ENCODE measurements at regions not wholly inside any gene's neighbourhood (a gene's known extent, or its start where the extent isn't known, plus 50 kb on each side); places are given as distances from the start of the nearest gene placed in this dataset.

DNA sequence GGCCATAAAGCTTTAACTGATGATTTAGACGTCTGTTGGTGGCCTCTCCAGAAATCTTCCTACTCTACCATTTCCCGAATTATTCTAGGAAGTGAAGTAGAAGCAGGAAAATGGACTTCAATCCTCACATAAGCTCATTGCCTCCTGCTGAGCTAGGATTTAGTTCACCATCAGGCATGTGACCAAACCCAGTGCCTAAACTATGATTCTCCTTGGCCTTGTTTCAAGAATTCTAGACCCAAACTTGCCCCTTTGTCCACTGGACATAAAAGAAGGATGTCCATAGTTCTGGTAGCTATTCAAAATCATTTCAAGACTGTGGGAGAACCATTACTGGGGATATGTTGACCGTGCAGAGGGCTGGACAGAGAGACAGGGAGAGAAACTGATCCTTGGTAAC, 105.8 kb downstream of the C12orf50 start:
- H3K4me3 ChIP-seq, result no peak overlapping the region
- intact Hi-C loops (cut with DNase I), result no loop called here
- no peak overlapping the region for H3K27ac ChIP-seq
- H3K36me3 ChIP-seq, result no peaks in the 10 kb centered on the region
- no peaks in the 10 kb centered on the region for H3K27me3 ChIP-seq
- DNase-seq (no peak), ATAC-seq (no peak)
- H3K4me1 ChIP-seq, result no peaks in the 10 kb centered on the region
- H3K9me3 ChIP-seq, result no peaks in the 10 kb centered on the region
- no peak for TF ChIP-seq POLR2A (IDR thresholded peaks at IDR 0.05)
- TF ChIP-seq, protein P1, sequence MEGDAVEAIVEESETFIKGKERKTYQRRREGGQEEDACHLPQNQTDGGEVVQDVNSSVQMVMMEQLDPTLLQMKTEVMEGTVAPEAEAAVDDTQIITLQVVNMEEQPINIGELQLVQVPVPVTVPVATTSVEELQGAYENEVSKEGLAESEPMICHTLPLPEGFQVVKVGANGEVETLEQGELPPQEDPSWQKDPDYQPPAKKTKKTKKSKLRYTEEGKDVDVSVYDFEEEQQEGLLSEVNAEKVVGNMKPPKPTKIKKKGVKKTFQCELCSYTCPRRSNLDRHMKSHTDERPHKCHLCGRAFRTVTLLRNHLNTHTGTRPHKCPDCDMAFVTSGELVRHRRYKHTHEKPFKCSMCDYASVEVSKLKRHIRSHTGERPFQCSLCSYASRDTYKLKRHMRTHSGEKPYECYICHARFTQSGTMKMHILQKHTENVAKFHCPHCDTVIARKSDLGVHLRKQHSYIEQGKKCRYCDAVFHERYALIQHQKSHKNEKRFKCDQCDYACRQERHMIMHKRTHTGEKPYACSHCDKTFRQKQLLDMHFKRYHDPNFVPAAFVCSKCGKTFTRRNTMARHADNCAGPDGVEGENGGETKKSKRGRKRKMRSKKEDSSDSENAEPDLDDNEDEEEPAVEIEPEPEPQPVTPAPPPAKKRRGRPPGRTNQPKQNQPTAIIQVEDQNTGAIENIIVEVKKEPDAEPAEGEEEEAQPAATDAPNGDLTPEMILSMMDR (IDR thresholded peaks at IDR 0.05), result no peak
- 42% methylated on average over 3 of the region's 3 CpGs for WGBS (ENCODE audit: insufficient coverage, low coverage, low lambda C conversion rate, missing lambda C conversion rate)

DNA sequence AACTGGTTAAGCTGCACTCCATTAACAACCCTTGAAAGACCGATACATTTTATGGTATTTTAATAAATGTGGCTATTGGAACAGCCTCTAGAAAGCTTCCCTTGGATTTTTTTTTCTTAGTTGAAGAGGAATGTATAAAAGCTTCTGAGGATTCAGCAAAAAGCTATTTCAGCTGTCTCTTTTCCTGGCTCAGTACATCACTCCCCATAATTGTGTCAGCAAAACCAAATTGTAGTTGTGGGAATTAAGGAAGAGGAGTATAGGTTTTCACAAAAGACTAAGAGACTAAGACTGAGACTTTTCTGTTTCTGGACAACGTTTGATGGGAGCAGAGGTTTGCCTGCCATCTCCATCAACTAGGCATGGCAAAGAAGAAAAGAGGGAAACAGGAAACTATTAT, 106.5 kb downstream of the C12orf50 start:
- no peaks in the 10 kb centered on the region for H3K9me3 ChIP-seq
- no peaks in the 10 kb centered on the region for H3K27me3 ChIP-seq
- no peak overlapping the region for H3K4me3 ChIP-seq
- DNase-seq (no peak), ATAC-seq (no peak)
- no peaks in the 10 kb centered on the region for H3K36me3 ChIP-seq
- intact Hi-C loops (cut with DNase I), result no loop called here
- TF ChIP-seq, protein P1 (IDR thresholded peaks at IDR 0.05), result no peak
- H3K4me1 ChIP-seq, result no peaks in the 10 kb centered on the region
- no peak overlapping the region for H3K27ac ChIP-seq
- WGBS (ENCODE audit: insufficient coverage, low coverage, low lambda C conversion rate, missing lambda C conversion rate), result 45% methylated on average over 2 of the region's 2 CpGs

DNA sequence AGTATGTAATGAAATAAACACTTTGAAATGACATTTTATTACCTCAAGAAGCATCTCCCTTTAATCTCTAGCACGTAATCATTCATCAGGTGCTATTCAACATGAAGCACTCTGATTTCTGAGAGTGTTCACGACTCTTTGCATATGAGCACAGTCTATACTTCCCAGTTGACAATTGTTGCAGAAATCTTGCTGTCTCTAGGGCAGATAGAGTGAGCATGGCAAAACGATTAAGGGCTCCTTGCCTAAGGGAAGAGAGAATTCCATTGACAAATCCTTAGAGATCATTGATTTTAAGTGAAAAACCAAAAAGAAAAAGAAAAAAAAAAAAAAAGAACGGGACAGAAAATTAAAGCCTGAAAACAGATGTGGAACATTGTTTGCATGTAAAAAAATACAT, 107.6 kb downstream of the C12orf50 start:
- Histone ChIP-seq H3K27ac (no peak overlapping the region), H3K9me3 (no peaks in the 10 kb centered on the region), H3K4me1 (no peaks in the 10 kb centered on the region), H3K36me3 (no peaks in the 10 kb centered on the region), H3K4me3 (no peak overlapping the region), H3K27me3 (no peaks in the 10 kb centered on the region)
- TF ChIP-seq, protein P1 (IDR thresholded peaks at IDR 0.05), result no peak
- no peak for ATAC-seq
- WGBS (ENCODE audit: insufficient coverage, low coverage, low lambda C conversion rate, missing lambda C conversion rate), result 46% methylated on average over 4 of the region's 4 CpGs
- intact Hi-C loops (cut with DNase I), result no loop called here
- no peak for DNase-seq

DNA sequence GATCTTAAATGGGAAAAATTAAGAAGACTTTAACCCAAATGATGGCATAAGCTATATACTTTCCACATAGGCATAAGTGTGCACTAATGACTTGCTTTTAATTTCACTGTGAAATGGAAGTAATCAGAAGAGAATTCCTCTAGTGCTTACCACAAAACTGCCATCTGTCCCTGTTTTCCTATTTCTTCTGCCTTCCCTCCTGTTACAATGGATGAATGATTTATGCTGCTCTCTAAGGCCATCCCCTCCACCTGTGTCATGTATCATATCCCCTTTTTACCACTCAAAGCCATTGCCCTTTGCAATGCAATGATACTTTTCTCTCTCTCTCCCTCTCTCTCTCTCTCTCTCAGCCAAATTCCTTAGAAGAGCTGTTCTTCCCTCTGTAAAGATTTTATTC, 109.1 kb downstream of the C12orf50 start:
- Histone ChIP-seq H3K4me3 (no peak overlapping the region), H3K27ac (no peak overlapping the region), H3K4me1 (no peaks in the 10 kb centered on the region), H3K9me3 (no peaks in the 10 kb centered on the region), H3K36me3 (no peaks in the 10 kb centered on the region), H3K27me3 (no peaks in the 10 kb centered on the region)
- intact Hi-C loops (cut with DNase I), result no loop called here
- DNase-seq (no peak), ATAC-seq (no peak)
- TF ChIP-seq, protein P1 (IDR thresholded peaks at IDR 0.05), result no peak
- TF ChIP-seq POLR2A (IDR thresholded peaks at IDR 0.05), result no peak

DNA sequence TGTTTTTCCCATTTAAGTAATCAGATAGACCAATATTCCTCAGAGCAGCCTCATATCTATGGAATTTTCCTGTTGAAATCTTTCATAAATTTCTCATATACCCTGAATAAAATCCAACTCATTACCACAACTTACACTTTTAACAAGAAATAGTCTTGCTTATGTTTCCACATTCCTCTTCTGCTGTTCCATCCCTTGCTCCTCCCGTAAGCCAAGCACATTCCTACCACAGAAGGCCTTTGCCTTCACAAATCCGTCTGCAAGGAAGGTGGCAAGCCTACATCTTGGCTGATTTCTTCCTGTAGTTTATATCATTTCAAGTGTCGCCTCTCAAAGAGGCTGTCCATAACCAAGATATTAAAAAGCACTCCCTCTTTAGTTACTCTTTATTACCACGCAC, 127.7 kb downstream of the C12orf50 start:
- Histone ChIP-seq H3K27ac (no peak overlapping the region), H3K36me3 (no peaks in the 10 kb centered on the region), H3K4me1 (no peaks in the 10 kb centered on the region), H3K4me3 (no peak overlapping the region), H3K9me3 (no peaks in the 10 kb centered on the region), H3K27me3 (no peaks in the 10 kb centered on the region)
- TF ChIP-seq POLR2A (IDR thresholded peaks at IDR 0.05), result no peak
- TF ChIP-seq, protein P1 (IDR thresholded peaks at IDR 0.05), result no peak
- ATAC-seq, result no peak
- 45% methylated on average over 4 of the region's 4 CpGs for WGBS (ENCODE audit: insufficient coverage, low coverage, low lambda C conversion rate, missing lambda C conversion rate)
- DNase-seq, result no peak
- intact Hi-C loops (cut with DNase I), result no loop called here
